ENCODE measurements at regions not wholly inside any gene's neighbourhood (a gene's known extent, or its start where the extent isn't known, plus 50 kb on each side); places are given as distances from the start of the nearest gene placed in this dataset.

- TF ChIP-seq POLR2A (IDR thresholded peaks at IDR 0.05; ENCODE audit: borderline replicate concordance, extremely low read depth, insufficient read depth, insufficient read length) (no peak), CTCF (IDR thresholded peaks at IDR 0.05 in 2 of 3, conservative IDR thresholded peaks at IDR 0.05 in 1 of 3; ENCODE audit: borderline replicate concordance in 1 of 3, insufficient read depth in 1 of 3, low read depth in 2 of 3, low read length in 2 of 3) (no peak), EZH2phosphoT487 (IDR thresholded peaks at IDR 0.05; ENCODE audit: borderline replicate concordance) (no peak), REST (IDR thresholded peaks at IDR 0.05; ENCODE audit: low read depth) (no peak), JUND (IDR thresholded peaks at IDR 0.05) (no peak), CEBPB (IDR thresholded peaks at IDR 0.05; ENCODE audit: low read depth) (no peak), RAD21 (IDR thresholded peaks at IDR 0.05; ENCODE audit: low read depth) (no peak), EZH2 (IDR thresholded peaks at IDR 0.05) (no peak)
Observed at GRCh38 chr1:90411185-90411584, 305.9 kb downstream of the BARHL2 start.
